Left ventricle myocardium inferior (tissue), 1 donor: ENCODE measurements at regions not wholly inside any gene's neighbourhood (a gene's known extent, or its start where the extent isn't known, plus 50 kb on each side); places are given as distances from the start of the nearest gene placed in this dataset.
"Not testable (repeated sequence)": the region's sequence is repeated elsewhere in the genome, so short reads cannot be mapped to it uniquely, and the experiment has no call there.

Experiments
- DNase-seq: peaks from one replicate; pipeline ENCODE4 v3.0.0-alpha.2; 2020
- H3K27ac ChIP-seq: fragments of 200-600 bp; replicated peaks from 2 replicates; pipeline ENCODE4 v1.8.0; 2021
- H3K27me3 ChIP-seq: fragments of 200-600 bp; 2 replicates; pipeline ENCODE4 v1.8.0; 2021; ENCODE audit warnings: low read depth
- H3K36me3 ChIP-seq: fragments of 200-600 bp; 2 replicates; pipeline ENCODE4 v1.8.0; 2021
- H3K4me1 ChIP-seq: fragments of 200-600 bp; 2 replicates; pipeline ENCODE4 v1.8.0; 2021
- H3K4me3 ChIP-seq: fragments of 200-600 bp; 2 replicates; pipeline ENCODE4 v1.8.0; 2021; ENCODE audit warnings: mild to moderate bottlenecking, moderate library complexity
- H3K9me3 ChIP-seq: fragments of 200-600 bp; replicated peaks from 2 replicates; pipeline ENCODE4 v1.8.0; 2021
- intact Hi-C: fragments of 100-400 bp; cut with micrococcal nuclease; formaldehyde crosslinking; loops from one replicate; pipeline ENCODE4 v1.11.0; 2022
- TF ChIP-seq, protein P1 (sequence below): fragments of 200-600 bp; IDR thresholded peaks from 2 replicates; pipeline ENCODE4 v1.8.0; 2021; ENCODE audit warnings: antibody characterized with exemption, mild to moderate bottlenecking, borderline replicate concordance
- donor health status: DM: no; HTN: yes; CAD: no; lungs with severe emphysema.

DNA sequence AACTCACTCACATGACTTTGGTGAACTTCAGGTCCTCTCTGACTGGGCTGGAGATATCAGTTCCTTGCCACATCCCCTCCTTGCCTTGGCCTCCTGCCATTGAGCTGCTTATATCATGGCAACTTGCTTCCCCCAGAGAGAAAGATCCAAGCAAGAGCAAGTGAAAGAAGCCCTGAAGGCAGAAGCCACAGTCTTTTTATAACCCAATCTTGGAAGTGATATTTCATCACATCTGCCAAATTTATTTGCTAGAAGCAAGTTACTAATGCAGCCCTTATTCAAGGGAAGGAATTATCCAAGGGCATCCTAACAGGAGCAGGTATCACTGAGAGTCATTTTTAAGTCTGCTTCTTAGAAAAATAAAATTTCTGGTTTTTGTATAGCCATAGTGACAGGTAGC, 127.8 kb downstream of the SLC38A4 start:
- intact Hi-C loops = no loop called here
- no peak overlapping the region for H3K4me3 ChIP-seq
- TF ChIP-seq, protein P1, sequence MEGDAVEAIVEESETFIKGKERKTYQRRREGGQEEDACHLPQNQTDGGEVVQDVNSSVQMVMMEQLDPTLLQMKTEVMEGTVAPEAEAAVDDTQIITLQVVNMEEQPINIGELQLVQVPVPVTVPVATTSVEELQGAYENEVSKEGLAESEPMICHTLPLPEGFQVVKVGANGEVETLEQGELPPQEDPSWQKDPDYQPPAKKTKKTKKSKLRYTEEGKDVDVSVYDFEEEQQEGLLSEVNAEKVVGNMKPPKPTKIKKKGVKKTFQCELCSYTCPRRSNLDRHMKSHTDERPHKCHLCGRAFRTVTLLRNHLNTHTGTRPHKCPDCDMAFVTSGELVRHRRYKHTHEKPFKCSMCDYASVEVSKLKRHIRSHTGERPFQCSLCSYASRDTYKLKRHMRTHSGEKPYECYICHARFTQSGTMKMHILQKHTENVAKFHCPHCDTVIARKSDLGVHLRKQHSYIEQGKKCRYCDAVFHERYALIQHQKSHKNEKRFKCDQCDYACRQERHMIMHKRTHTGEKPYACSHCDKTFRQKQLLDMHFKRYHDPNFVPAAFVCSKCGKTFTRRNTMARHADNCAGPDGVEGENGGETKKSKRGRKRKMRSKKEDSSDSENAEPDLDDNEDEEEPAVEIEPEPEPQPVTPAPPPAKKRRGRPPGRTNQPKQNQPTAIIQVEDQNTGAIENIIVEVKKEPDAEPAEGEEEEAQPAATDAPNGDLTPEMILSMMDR = no peak

DNA sequence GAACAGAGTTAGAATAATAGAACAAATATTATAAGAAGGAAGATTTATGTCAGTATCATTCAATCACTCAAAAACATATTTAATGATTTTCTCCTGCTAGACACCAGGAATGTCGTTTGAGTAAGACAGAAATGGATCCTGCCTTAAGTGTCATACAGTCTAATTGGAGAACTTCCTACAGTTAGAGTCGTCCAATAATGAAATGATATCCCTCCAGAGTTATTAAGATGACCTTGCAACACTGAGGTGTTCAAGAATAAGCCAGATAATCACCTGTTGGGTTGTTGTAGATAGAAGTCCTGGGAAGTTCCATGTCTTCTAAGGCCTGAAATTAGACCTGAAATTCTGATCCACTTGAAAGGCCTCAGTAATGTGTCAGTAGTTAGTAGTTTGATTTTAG, 132.3 kb downstream of the SLC38A4 start:
- no peak for DNase-seq
- Histone ChIP-seq H3K4me1 (no peaks in the 10 kb centered on the region), H3K9me3 (peaks cover 17% of the 10 kb centered on the region), H3K36me3 (no peaks in the 10 kb centered on the region), H3K4me3 (no peak overlapping the region), H3K27ac (no peak overlapping the region), H3K27me3 (no peaks in the 10 kb centered on the region)
- intact Hi-C loops = no loop called here
- TF ChIP-seq, protein P1 = no peak

More for the DNA sequence above, 127.8 kb downstream of the SLC38A4 start:
- no peaks in the 10 kb centered on the region for H3K36me3 ChIP-seq
- no peak overlapping the region for H3K27ac ChIP-seq
- H3K4me1 ChIP-seq = no peaks in the 10 kb centered on the region
- H3K27me3 ChIP-seq = no peaks in the 10 kb centered on the region
- H3K9me3 ChIP-seq = peaks cover 21% of the 10 kb centered on the region
- DNase-seq = no peak

DNA sequence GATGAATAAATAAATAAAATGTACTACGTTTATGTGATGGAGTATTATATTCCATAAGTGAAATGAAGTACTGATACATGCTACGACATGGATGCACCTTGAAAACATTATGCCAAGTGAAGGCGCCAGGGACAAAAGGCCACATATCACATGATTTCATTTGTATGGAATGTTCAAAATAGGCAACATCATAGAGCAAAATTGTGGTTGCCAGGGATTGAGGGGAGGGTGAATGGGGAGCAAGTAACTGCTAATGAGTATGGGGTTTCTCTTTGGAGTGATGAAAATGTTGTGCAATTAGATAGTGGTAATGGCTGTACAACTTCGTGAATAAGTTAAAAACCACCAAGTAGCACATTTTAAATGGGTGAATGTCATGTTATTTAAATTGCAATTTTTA, 132.8 kb downstream of the SLC38A4 start:
- Histone ChIP-seq H3K4me1 (no peaks in the 10 kb centered on the region), H3K4me3 (no peak overlapping the region), H3K36me3 (no peaks in the 10 kb centered on the region), H3K9me3 (peaks cover 12% of the 10 kb centered on the region), H3K27me3 (no peaks in the 10 kb centered on the region), H3K27ac (no peak overlapping the region)
- intact Hi-C loops = no loop called here
- no peak for DNase-seq
- TF ChIP-seq, protein P1 = no peak

DNA sequence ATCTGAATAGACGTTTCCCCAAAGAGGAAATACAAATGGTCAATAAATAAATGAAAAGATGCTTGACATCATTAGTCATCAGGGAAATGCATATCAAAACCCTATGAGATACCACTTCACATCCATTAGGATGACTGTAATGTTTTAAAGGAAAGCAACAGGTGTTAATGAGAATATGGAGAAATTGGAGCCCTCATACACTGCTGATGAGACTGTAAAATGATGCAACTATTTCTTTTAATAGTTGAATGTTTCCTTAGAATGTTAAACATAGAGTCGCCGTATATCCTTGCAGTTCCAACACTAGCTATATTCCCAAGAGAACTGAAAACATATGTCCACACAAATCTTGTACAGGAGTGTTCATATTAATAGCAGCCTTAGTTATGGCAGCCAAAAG, 133.2 kb downstream of the SLC38A4 start:
- H3K9me3 ChIP-seq = peaks cover 8% of the 10 kb centered on the region
- intact Hi-C loops = no loop called here
- H3K36me3 ChIP-seq = no peaks in the 10 kb centered on the region
- no peaks in the 10 kb centered on the region for H3K27me3 ChIP-seq
- TF ChIP-seq, protein P1 = no peak
- no peak for DNase-seq
- H3K27ac ChIP-seq = no peak overlapping the region
- no peak overlapping the region for H3K4me3 ChIP-seq
- H3K4me1 ChIP-seq = no peaks in the 10 kb centered on the region

DNA sequence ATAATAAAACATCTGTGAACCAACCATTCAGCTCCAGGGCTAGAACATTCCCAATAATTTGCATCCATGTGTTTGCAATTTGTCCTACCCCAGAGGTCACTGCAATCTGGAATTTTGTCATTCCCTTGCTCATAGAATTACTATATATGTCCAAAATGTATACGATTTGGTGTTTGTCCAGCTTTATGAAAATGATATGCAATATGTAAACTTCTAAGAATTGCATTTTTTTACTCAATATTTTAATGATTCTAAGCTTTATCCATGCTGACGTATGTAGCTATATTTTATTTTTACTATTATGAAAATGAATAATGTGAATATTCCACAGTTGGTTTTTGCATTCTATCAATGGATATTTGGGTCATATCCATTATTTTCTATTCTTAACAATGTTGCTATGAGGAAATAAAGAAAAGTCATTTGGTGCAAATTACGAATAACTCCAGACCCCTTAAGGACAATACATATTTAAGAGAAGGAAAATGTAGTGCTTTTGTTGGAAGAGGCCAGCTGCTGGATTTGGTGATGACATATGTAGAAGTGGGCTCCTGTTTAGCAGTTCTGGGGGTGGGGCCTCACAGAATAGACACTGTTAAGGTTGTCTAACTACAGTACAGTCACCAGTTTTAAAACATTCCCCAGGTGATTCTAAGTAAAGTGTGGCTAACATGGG, 139.4 kb downstream of the SLC38A4 start:
- Histone ChIP-seq H3K9me3 (no peaks in the 10 kb centered on the region), H3K27ac (no peak overlapping the region), H3K4me3 (no peak overlapping the region), H3K36me3 (no peaks in the 10 kb centered on the region), H3K4me1 (no peaks in the 10 kb centered on the region), H3K27me3 (no peaks in the 10 kb centered on the region)
- intact Hi-C loops = no loop called here
- DNase-seq = no peak
- TF ChIP-seq, protein P1 = no peak

DNA sequence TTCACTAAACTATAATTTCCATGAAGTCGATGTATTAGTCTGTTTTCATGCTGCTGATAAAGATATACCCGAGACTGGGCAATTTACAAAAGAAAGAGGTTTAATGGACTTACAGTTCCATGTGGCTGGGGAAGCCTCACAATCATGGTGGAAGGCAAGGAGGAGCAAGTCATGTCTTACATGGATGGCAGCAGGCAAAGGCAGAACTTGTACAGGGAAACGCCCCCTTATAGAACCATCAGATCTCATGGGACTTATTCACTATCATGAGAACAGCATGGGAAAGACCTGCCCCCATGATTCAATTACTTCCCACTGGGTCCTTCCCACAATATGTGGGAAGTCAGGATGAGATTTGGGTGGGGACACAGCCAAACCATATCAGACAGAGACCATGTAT, 141.6 kb downstream of the SLC38A4 start:
- H3K4me1 ChIP-seq, H3K36me3 ChIP-seq, DNase-seq, intact Hi-C loops, H3K9me3 ChIP-seq, H3K27ac ChIP-seq, H3K4me3 ChIP-seq, H3K27me3 ChIP-seq: not testable (repeated sequence)
